ENCODE measurements at regions not wholly inside any gene's neighbourhood (a gene's known extent, or its start where the extent isn't known, plus 50 kb on each side); places are given as distances from the start of the nearest gene placed in this dataset.

- WGBS, result 69% methylated on average over 16 of the region's 16 CpGs
- no peak for DNase-seq (ENCODE audit: low spot score)
- no peak overlapping the region for H3K9ac ChIP-seq (ENCODE audit: low read depth in 1 of 2, low read length in 2 of 2)
- no peaks in the 10 kb centered on the region for H3K27me3 ChIP-seq (ENCODE audit: control insufficient read depth in 4 of 4, insufficient read depth in 4 of 4, low read length in 3 of 4)
- no peaks in the 10 kb centered on the region for H3K4me1 ChIP-seq (ENCODE audit: control insufficient read depth in 4 of 4, insufficient read depth in 4 of 4, low read length in 3 of 4)
- no peak overlapping the region for H3K27ac ChIP-seq (ENCODE audit: low read depth in 1 of 2, low read length in 2 of 2)
- no peaks in the 10 kb centered on the region for H3K36me3 ChIP-seq (ENCODE audit: control insufficient read depth in 4 of 4, insufficient read depth in 3 of 4, low read depth in 1 of 4, low read length in 3 of 4)
- TF ChIP-seq ATF3 (IDR thresholded peaks at IDR 0.05) (no peak), RXRA (IDR thresholded peaks at IDR 0.05) (no peak), HNF4A (conservative IDR thresholded peaks at IDR 0.05) (no peak), JUND (IDR thresholded peaks at IDR 0.05) (no peak), GABPA (IDR thresholded peaks at IDR 0.05 in 1 of 2, conservative IDR thresholded peaks at IDR 0.05 in 1 of 2) (no peak), MAX (IDR thresholded peaks at IDR 0.05) (no peak), NR2F2 (IDR thresholded peaks at IDR 0.05) (no peak), CTCF (IDR thresholded peaks at IDR 0.05; ENCODE audit: low read depth, low read length, missing input control) (no peak), TAF1 (conservative IDR thresholded peaks at IDR 0.05) (no peak), FOXA2 (IDR thresholded peaks at IDR 0.05) (no peak), EGR1 (IDR thresholded peaks at IDR 0.05; ENCODE audit: low read depth in 2 of 2) (no peak)
- TF ChIP-seq, protein P1, sequence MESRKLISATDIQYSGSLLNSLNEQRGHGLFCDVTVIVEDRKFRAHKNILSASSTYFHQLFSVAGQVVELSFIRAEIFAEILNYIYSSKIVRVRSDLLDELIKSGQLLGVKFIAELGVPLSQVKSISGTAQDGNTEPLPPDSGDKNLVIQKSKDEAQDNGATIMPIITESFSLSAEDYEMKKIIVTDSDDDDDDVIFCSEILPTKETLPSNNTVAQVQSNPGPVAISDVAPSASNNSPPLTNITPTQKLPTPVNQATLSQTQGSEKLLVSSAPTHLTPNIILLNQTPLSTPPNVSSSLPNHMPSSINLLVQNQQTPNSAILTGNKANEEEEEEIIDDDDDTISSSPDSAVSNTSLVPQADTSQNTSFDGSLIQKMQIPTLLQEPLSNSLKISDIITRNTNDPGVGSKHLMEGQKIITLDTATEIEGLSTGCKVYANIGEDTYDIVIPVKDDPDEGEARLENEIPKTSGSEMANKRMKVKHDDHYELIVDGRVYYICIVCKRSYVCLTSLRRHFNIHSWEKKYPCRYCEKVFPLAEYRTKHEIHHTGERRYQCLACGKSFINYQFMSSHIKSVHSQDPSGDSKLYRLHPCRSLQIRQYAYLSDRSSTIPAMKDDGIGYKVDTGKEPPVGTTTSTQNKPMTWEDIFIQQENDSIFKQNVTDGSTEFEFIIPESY (IDR thresholded peaks at IDR 0.05), result no peak
- TF ChIP-seq, protein P2, sequence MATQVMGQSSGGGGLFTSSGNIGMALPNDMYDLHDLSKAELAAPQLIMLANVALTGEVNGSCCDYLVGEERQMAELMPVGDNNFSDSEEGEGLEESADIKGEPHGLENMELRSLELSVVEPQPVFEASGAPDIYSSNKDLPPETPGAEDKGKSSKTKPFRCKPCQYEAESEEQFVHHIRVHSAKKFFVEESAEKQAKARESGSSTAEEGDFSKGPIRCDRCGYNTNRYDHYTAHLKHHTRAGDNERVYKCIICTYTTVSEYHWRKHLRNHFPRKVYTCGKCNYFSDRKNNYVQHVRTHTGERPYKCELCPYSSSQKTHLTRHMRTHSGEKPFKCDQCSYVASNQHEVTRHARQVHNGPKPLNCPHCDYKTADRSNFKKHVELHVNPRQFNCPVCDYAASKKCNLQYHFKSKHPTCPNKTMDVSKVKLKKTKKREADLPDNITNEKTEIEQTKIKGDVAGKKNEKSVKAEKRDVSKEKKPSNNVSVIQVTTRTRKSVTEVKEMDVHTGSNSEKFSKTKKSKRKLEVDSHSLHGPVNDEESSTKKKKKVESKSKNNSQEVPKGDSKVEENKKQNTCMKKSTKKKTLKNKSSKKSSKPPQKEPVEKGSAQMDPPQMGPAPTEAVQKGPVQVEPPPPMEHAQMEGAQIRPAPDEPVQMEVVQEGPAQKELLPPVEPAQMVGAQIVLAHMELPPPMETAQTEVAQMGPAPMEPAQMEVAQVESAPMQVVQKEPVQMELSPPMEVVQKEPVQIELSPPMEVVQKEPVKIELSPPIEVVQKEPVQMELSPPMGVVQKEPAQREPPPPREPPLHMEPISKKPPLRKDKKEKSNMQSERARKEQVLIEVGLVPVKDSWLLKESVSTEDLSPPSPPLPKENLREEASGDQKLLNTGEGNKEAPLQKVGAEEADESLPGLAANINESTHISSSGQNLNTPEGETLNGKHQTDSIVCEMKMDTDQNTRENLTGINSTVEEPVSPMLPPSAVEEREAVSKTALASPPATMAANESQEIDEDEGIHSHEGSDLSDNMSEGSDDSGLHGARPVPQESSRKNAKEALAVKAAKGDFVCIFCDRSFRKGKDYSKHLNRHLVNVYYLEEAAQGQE (IDR thresholded peaks at IDR 0.05), result no peak
- H3K4me3 ChIP-seq (ENCODE audit: low read depth in 1 of 3, low read length in 3 of 3), result no peak overlapping the region
- no peaks in the 10 kb centered on the region for H3K9me3 ChIP-seq (ENCODE audit: control insufficient read depth in 4 of 4, low read length in 3 of 4)
Measured at GRCh38 chr1:229199261-229200243, 71.4 kb upstream of the RAB4A start.

All from liver (tissue), 8 donors.